Spleen (tissue), 11 donors: ENCODE measurements at regions not wholly inside any gene's neighbourhood (a gene's known extent, or its start where the extent isn't known, plus 50 kb on each side); places are given as distances from the start of the nearest gene placed in this dataset.

ENCODE experiments used
- DNase-seq: peaks from one replicate; pipeline ENCODE4 v3.0.0-alpha.2; 2020
- H3K27ac ChIP-seq, 8 donors: fragments of 200-600 bp; sonication (generic) in 7 of 8; 1 replicate in 4 of 8; 2 replicates in 4 of 8; pipeline versions ENCODE4 v1.5.0 to v1.8.0; 2016 to 2021; ENCODE audit warnings: inconsistent platforms in 4 of 8, mild to moderate bottlenecking in 4 of 8, moderate library complexity in 1 of 8
- H3K27me3 ChIP-seq, 7 donors: fragments of 200-600 bp; sonication (generic) in 6 of 7; replicated peaks in 1 of 7; 1 replicate in 4 of 7; 2 replicates in 3 of 7; pipeline versions ENCODE4 v1.5.0 to v1.8.0; 2016 to 2021; ENCODE audit warnings: inconsistent platforms in 3 of 7, mild to moderate bottlenecking in 1 of 7
- H3K36me3 ChIP-seq, 6 donors: fragments of 200-600 bp; sonication (generic) in 5 of 6; 1 replicate in 4 of 6; 2 replicates in 2 of 6; pipeline versions ENCODE4 v1.5.0 to v1.8.0; 2016 to 2021; ENCODE audit warnings: inconsistent platforms in 2 of 6
- H3K4me1 ChIP-seq, 6 donors: fragments of 200-600 bp; sonication (generic) in 5 of 6; 1 replicate in 3 of 6; 2 replicates in 3 of 6; pipeline versions ENCODE4 v1.5.0 to v1.8.0; 2016 to 2021; ENCODE audit warnings: inconsistent platforms in 3 of 6
- H3K4me3 ChIP-seq, 8 donors: fragments of 200-600 bp; sonication (generic) in 7 of 8; 1 replicate in 4 of 8; 2 replicates in 4 of 8; pipeline versions ENCODE4 v1.5.0 to v1.8.0; 2016 to 2021; ENCODE audit warnings: inconsistent platforms in 4 of 8, mild to moderate bottlenecking in 4 of 8, moderate library complexity in 2 of 8
- H3K9me3 ChIP-seq, 8 donors: fragments of 200-600 bp; sonication (generic) in 7 of 8; 1 replicate in 4 of 8; 2 replicates in 4 of 8; pipeline versions ENCODE4 v1.5.0 to v1.8.0; 2016 to 2021; ENCODE audit warnings: inconsistent platforms in 4 of 8
- CTCF ChIP-seq, 11 experiments: fragments of 200-600 bp in 7 of 11; fragments of 450-650 bp in 4 of 11; sonication (generic) in 4 of 11; IDR thresholded peaks in 8 of 11; conservative IDR thresholded peaks in 3 of 11; 1 replicate in 7 of 11; 2 replicates in 4 of 11; pipeline versions ENCODE4 v1.4.0 to v1.8.0; 2016 to 2021; ENCODE audit warnings: antibody characterized with exemption in 11 of 11, inconsistent platforms in 4 of 11, mild to moderate bottlenecking in 1 of 11
- POLR2A ChIP-seq, 3 donors: fragments of 450-650 bp; IDR thresholded peaks; one replicate each; pipeline ENCODE4 v1.5.1; 2017; ENCODE audit warnings: antibody characterized with exemption in 3 of 3, mild to moderate bottlenecking in 1 of 3
- POLR2AphosphoS5 ChIP-seq, 3 donors: sonication (generic); formaldehyde crosslinking; IDR thresholded peaks; one replicate each; pipeline ENCODE4 v1.5.1; 2017; ENCODE audit warnings: antibody characterized with exemption in 3 of 3
- WGBS, 5 donors: extraction: QIAGEN DNeasy Blood & Tissue Kit in 3 of 5; methylation state at CpG; one replicate each; pipeline versions ENCODE4 v1.1.5 to v1.1.7; 2013 to 2018; 5-methylcytosine and 5-hydroxymethylcytosine counted together
- intact Hi-C: fragments of 100-400 bp; cut with DNase I; formaldehyde crosslinking; loops from one replicate; pipeline ENCODE4 v1.15.0; 2023; ENCODE audit warnings: low total_unique reads
- donor health status: healthy with polysubstance abuse.
- donor health status: DM: no; HTN: no; CAD: no; lungs with moderate emphysema.
- donor health status: DM: no; HTN: no; CAD: no.
- donor health status: Bipolar disorder and iron deficiency.
- donor health status: healthy.
- donor health status: DM: no; HTN: no; CAD: no.
- donor health status: DM: yes; HTN: yes; CAD: no.

GRCh38 chr11:103650330-103650729, 386.1 kb upstream of the DDI1 start:
- DNase-seq = no peak
- TF ChIP-seq CTCF (IDR thresholded peaks at IDR 0.05 in 8 of 11, conservative IDR thresholded peaks at IDR 0.05 in 3 of 11) = no peak
- TF ChIP-seq POLR2AphosphoS5 (IDR thresholded peaks at IDR 0.05) = no peak
- TF ChIP-seq POLR2A (IDR thresholded peaks at IDR 0.05) = no peak
- Histone ChIP-seq H3K4me1 (peaks cover 0 to 4% (median 0%) of the 10 kb centered on the region in 6 donors), H3K9me3 (peaks cover 0 to 13% (median 10%) of the 10 kb centered on the region in 8 donors), H3K36me3 (no peaks in the 10 kb centered on the region), H3K27me3 (no peaks in the 10 kb centered on the region), H3K4me3 (no peak overlapping the region), H3K27ac (no peak overlapping the region)
- intact Hi-C loops = no loop called here
- 81 to 95% (median 89%) methylated on average over 1 of the region's 1 CpG for WGBS, 5 donors

GRCh38 chr11:103651341-103651998, 385.0 kb upstream of the DDI1 start:
- no peak for TF ChIP-seq POLR2A (IDR thresholded peaks at IDR 0.05)
- TF ChIP-seq POLR2AphosphoS5 (IDR thresholded peaks at IDR 0.05) = no peak
- TF ChIP-seq CTCF (IDR thresholded peaks at IDR 0.05 in 8 of 11, conservative IDR thresholded peaks at IDR 0.05 in 3 of 11) = no peak
- Histone ChIP-seq H3K27me3 (no peaks in the 10 kb centered on the region), H3K4me1 (peaks cover 0 to 4% (median 0%) of the 10 kb centered on the region in 6 donors), H3K27ac (no peak overlapping the region), H3K36me3 (no peaks in the 10 kb centered on the region), H3K9me3 (peaks cover 0 to 13% (median 10%) of the 10 kb centered on the region in 8 donors), H3K4me3 (no peak overlapping the region)
- DNase-seq = no peak
- intact Hi-C loops = no loop called here
- WGBS, 5 donors = 87 to 96% (median 91%) methylated on average over 5 of the region's 5 CpGs

- H3K27me3 ChIP-seq = no peaks in the 10 kb centered on the region
- WGBS, 5 donors = 20 to 62% (median 38%) methylated on average over 1 of the region's 1 CpG
- H3K36me3 ChIP-seq = no peaks in the 10 kb centered on the region
- intact Hi-C loops = no loop called here
- no peak overlapping the region for H3K27ac ChIP-seq
- peaks cover 0 to 4% (median 0%) of the 10 kb centered on the region in 6 donors for H3K4me1 ChIP-seq
- no peak for TF ChIP-seq CTCF (IDR thresholded peaks at IDR 0.05 in 8 of 11, conservative IDR thresholded peaks at IDR 0.05 in 3 of 11)
- TF ChIP-seq POLR2A (IDR thresholded peaks at IDR 0.05) = no peak
- TF ChIP-seq POLR2AphosphoS5 (IDR thresholded peaks at IDR 0.05) = no peak
- DNase-seq = no peak
- H3K4me3 ChIP-seq = no peak overlapping the region
- peaks cover 0 to 13% (median 10%) of the 10 kb centered on the region in 8 donors for H3K9me3 ChIP-seq
These were observed 384.4 kb upstream of the DDI1 start for GRCh38 chr11:103652013-103652412.

- intact Hi-C loops = no loop called here
- Histone ChIP-seq H3K9me3 (peaks cover 0 to 11% (median 9%) of the 10 kb centered on the region in 8 donors), H3K4me1 (no peaks in the 10 kb centered on the region), H3K27me3 (no peaks in the 10 kb centered on the region), H3K36me3 (no peaks in the 10 kb centered on the region), H3K4me3 (no peak overlapping the region), H3K27ac (no peak overlapping the region)
- no peak for DNase-seq
- 92 to 98% (median 95%) methylated on average over 3 of the region's 3 CpGs for WGBS, 5 donors
- TF ChIP-seq CTCF (IDR thresholded peaks at IDR 0.05 in 8 of 11, conservative IDR thresholded peaks at IDR 0.05 in 3 of 11) = no peak
- TF ChIP-seq POLR2A (IDR thresholded peaks at IDR 0.05) = no peak
- TF ChIP-seq POLR2AphosphoS5 (IDR thresholded peaks at IDR 0.05) = no peak
These were observed 380.1 kb upstream of the DDI1 start for GRCh38 chr11:103656382-103656781.
